CD14-positive monocyte (primary cell): ENCODE measurements at regions not wholly inside any gene's neighbourhood (a gene's known extent, or its start where the extent isn't known, plus 50 kb on each side); places are given as distances from the start of the nearest gene placed in this dataset.

ENCODE experiments used
- DNase-seq, 3 donors: peaks; one replicate each; pipeline ENCODE4 v3.0.0-alpha.2; 2011 to 2022
- H2AFZ ChIP-seq: 2 replicates; pipeline ENCODE4 v1.6.0; 2012; ENCODE audit warnings: mild to moderate bottlenecking, low read depth, low read length, inconsistent platforms; ENCODE audit not compliant: insufficient read depth, poor library complexity, severe bottlenecking
- H3K27ac ChIP-seq, 2 donors: 1 replicate in 1 of 2; 2 replicates in 1 of 2; pipeline ENCODE4 v1.5.1; 2012 to 2013; ENCODE audit warnings: low read length in 2 of 2, control low read depth in 1 of 2, inconsistent platforms in 1 of 2, low read depth in 1 of 2, mild to moderate bottlenecking in 1 of 2
- H3K27me3 ChIP-seq, 2 donors: one replicate each; pipeline versions ENCODE4 v1.6.0 to v1.6.1; 2011 to 2013; ENCODE audit warnings: low read length in 2 of 2; ENCODE audit not compliant: control insufficient read depth in 2 of 2, insufficient read depth in 2 of 2
- H3K36me3 ChIP-seq, 2 donors: replicated peaks in 1 of 2; 1 replicate in 1 of 2; 2 replicates in 1 of 2; pipeline versions ENCODE4 v1.5.1 to v1.6.1; 2012 to 2013; ENCODE audit warnings: low read length in 2 of 2, control low read depth in 1 of 2, inconsistent platforms in 1 of 2, mild to moderate bottlenecking in 1 of 2; ENCODE audit not compliant: insufficient read depth in 2 of 2, control insufficient read depth in 1 of 2
- H3K4me1 ChIP-seq, 2 donors: 1 replicate in 1 of 2; 2 replicates in 1 of 2; pipeline versions ENCODE4 v1.5.1 to v1.6.1; 2012 to 2013; ENCODE audit warnings: low read length in 2 of 2, control low read depth in 1 of 2, inconsistent platforms in 1 of 2, mild to moderate bottlenecking in 1 of 2, moderate library complexity in 1 of 2; ENCODE audit not compliant: insufficient read depth in 2 of 2, control insufficient read depth in 1 of 2
- H3K4me2 ChIP-seq: replicated peaks from 2 replicates; pipeline ENCODE3; 2012; ENCODE audit warnings: low read length, moderate library complexity, mild to moderate bottlenecking; ENCODE audit not compliant: poor library complexity, severe bottlenecking; ENCODE audit errors: extremely low read depth
- H3K4me3 ChIP-seq, 3 experiments: fragments of 200-600 bp in 1 of 3; sonication (generic) in 1 of 3; replicated peaks in 1 of 3; 1 replicate in 2 of 3; 2 replicates in 1 of 3; pipeline ENCODE4 v1.5.1; 2011 to 2013; ENCODE audit warnings: low read length in 3 of 3, mild to moderate bottlenecking in 3 of 3, control low read depth in 2 of 3, low read depth in 2 of 3, inconsistent platforms in 1 of 3, moderate library complexity in 1 of 3
- H3K79me2 ChIP-seq: 2 replicates; pipeline ENCODE4 v1.6.0; 2012; ENCODE audit warnings: mild to moderate bottlenecking, control low read depth, inconsistent platforms, low read length, moderate library complexity; ENCODE audit not compliant: insufficient read depth
- H3K9ac ChIP-seq: 2 replicates; pipeline ENCODE4 v1.6.0; 2017; ENCODE audit warnings: low read length, mild to moderate bottlenecking; ENCODE audit not compliant: insufficient read depth, poor library complexity, severe bottlenecking
- H3K9me3 ChIP-seq, 2 donors: replicated peaks in 1 of 2; 1 replicate in 1 of 2; 2 replicates in 1 of 2; pipeline versions ENCODE4 v1.5.1 to v1.6.1; 2012 to 2013; ENCODE audit warnings: low read length in 2 of 2, control low read depth in 1 of 2; ENCODE audit not compliant: control insufficient read depth in 1 of 2, insufficient read depth in 1 of 2
- H4K20me1 ChIP-seq: 2 replicates; pipeline ENCODE4 v1.6.0; 2012; ENCODE audit warnings: mild to moderate bottlenecking, low read length, control low read depth, moderate library complexity; ENCODE audit not compliant: insufficient read depth
- H3K27ac Mint-ChIP-seq, 7 donors: one replicate each; pipeline ENCODE4 v1.8.0; 2020; ENCODE audit warnings: mild to moderate bottlenecking in 7 of 7, mixed read lengths in 7 of 7, moderate library complexity in 6 of 7, inconsistent platforms in 2 of 7
- H3K27me3 Mint-ChIP-seq, 3 donors: one replicate each; pipeline ENCODE4 v1.8.0; 2021 to 2022; ENCODE audit warnings: low read depth in 3 of 3, mild to moderate bottlenecking in 3 of 3, mixed read lengths in 3 of 3, moderate library complexity in 3 of 3, inconsistent platforms in 1 of 3
- H3K36me3 Mint-ChIP-seq, 2 donors: one replicate each; pipeline ENCODE4 v1.8.0; 2020; ENCODE audit warnings: mixed read lengths in 2 of 2, inconsistent platforms in 1 of 2, mild to moderate bottlenecking in 1 of 2
- H3K4me1 Mint-ChIP-seq: one replicate; pipeline ENCODE4 v1.8.0; 2020; ENCODE audit warnings: mild to moderate bottlenecking, mixed read lengths
- H3K4me3 Mint-ChIP-seq, 2 donors: one replicate each; pipeline ENCODE4 v1.8.0; 2020; ENCODE audit warnings: mild to moderate bottlenecking in 2 of 2, mixed read lengths in 2 of 2, moderate library complexity in 1 of 2
- H3K9me3 Mint-ChIP-seq, 7 donors: one replicate each; pipeline ENCODE4 v1.8.0; 2020 to 2022; ENCODE audit warnings: mixed read lengths in 7 of 7, mild to moderate bottlenecking in 6 of 7, moderate library complexity in 6 of 7, inconsistent platforms in 2 of 7
- WGBS: methylation state at CpG from one replicate; pipeline ENCODE4 v1.1.5; 2013; ENCODE audit warnings: missing lambda C conversion rate; ENCODE audit not compliant: insufficient coverage; 5-methylcytosine and 5-hydroxymethylcytosine counted together
- intact Hi-C, 2 donors: fragments of 100-400 bp; cut with micrococcal nuclease; formaldehyde crosslinking; loops; one replicate each; pipeline versions ENCODE4 v1.15.0 to v1.15.1; 2023
- TF ChIP-seq, protein P1 (sequence below): fragments of 200-600 bp; IDR thresholded peaks from one replicate; pipeline ENCODE4 v1.8.0; 2022; ENCODE audit warnings: antibody characterized with exemption, mild to moderate bottlenecking

DNA sequence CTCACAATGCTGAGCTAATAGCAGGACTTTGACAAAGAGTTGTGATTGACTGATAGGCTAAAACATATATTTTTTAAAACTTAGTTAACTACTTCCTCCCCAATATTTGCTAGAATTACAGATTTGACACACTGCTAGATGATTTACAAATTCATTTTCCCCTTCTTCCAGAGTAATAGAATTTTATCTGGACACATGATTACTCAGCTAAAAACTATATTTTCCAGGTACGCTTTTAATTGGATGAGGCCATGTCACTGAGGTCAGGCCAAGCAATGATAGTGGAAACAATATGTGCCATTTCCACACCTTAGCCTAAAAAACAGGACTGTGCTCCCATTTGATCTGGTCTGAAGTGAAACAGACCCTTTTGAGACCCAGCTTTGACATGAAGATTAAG is 193.3 kb upstream of the PGRMC2 start:
- TF ChIP-seq, protein P1, sequence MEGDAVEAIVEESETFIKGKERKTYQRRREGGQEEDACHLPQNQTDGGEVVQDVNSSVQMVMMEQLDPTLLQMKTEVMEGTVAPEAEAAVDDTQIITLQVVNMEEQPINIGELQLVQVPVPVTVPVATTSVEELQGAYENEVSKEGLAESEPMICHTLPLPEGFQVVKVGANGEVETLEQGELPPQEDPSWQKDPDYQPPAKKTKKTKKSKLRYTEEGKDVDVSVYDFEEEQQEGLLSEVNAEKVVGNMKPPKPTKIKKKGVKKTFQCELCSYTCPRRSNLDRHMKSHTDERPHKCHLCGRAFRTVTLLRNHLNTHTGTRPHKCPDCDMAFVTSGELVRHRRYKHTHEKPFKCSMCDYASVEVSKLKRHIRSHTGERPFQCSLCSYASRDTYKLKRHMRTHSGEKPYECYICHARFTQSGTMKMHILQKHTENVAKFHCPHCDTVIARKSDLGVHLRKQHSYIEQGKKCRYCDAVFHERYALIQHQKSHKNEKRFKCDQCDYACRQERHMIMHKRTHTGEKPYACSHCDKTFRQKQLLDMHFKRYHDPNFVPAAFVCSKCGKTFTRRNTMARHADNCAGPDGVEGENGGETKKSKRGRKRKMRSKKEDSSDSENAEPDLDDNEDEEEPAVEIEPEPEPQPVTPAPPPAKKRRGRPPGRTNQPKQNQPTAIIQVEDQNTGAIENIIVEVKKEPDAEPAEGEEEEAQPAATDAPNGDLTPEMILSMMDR, result no peak
- no peaks in the 10 kb centered on the region for H3K36me3 ChIP-seq
- no peaks in the 10 kb centered on the region for H3K79me2 ChIP-seq
- no peak for DNase-seq
- H3K27me3 ChIP-seq, result no peaks in the 10 kb centered on the region
- H3K27me3 Mint-ChIP-seq, result no peaks in the 10 kb centered on the region
- H3K36me3 Mint-ChIP-seq, result no peaks in the 10 kb centered on the region
- H3K4me1 ChIP-seq, result no peaks in the 10 kb centered on the region
- intact Hi-C loops, result no loop called here
- no peak overlapping the region for H2AFZ ChIP-seq
- WGBS, result no CpG with 5 or more reads among the region's 1 CpG
- H3K27ac ChIP-seq, result no peak overlapping the region
- H3K4me1 Mint-ChIP-seq, result no peaks in the 10 kb centered on the region
- H3K4me3 Mint-ChIP-seq, result no peak overlapping the region
- H3K9ac ChIP-seq, result no peak overlapping the region
- H4K20me1 ChIP-seq, result no peaks in the 10 kb centered on the region
- H3K9me3 ChIP-seq, result no peaks in the 10 kb centered on the region
- H3K27ac Mint-ChIP-seq, result no peak overlapping the region
- no peak overlapping the region for H3K4me2 ChIP-seq
- peaks cover 0 to 4% (median 0%) of the 10 kb centered on the region in 7 donors for H3K9me3 Mint-ChIP-seq
- H3K4me3 ChIP-seq, result no peak overlapping the region

DNA sequence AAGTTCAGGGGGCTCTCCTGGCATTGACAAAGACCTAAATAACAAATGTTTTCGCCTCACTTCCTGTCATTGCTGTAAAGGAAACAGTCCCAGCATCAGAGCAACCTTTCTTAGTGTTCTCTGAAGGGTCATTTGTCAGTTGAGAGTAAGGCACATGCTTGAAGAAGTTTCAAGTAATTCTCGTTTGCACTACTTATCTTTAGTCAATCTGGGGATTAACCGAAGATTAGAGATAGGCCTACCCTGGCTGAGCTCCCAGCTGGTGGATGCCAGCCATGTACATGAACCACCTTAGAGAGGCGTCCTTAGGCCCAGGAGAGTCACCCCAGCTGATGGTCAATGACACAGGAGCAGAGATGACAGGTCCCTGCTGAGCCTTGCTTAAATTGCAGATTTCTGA is 189.9 kb upstream of the PGRMC2 start:
- H3K27me3 Mint-ChIP-seq, result peaks cover 1 to 2% (median 1%) of the 10 kb centered on the region in 3 donors
- no peak overlapping the region for H3K27ac Mint-ChIP-seq
- Histone ChIP-seq H4K20me1 (no peaks in the 10 kb centered on the region), H3K9me3 (no peaks in the 10 kb centered on the region), H3K4me2 (no peak overlapping the region), H3K79me2 (no peaks in the 10 kb centered on the region), H3K4me1 (no peaks in the 10 kb centered on the region), H3K27ac (no peak overlapping the region), H3K27me3 (no peaks in the 10 kb centered on the region), H3K4me3 (no peak overlapping the region), H3K9ac (no peak overlapping the region), H2AFZ (no peak overlapping the region), H3K36me3 (no peaks in the 10 kb centered on the region)
- no peaks in the 10 kb centered on the region for H3K36me3 Mint-ChIP-seq
- no peaks in the 10 kb centered on the region for H3K4me1 Mint-ChIP-seq
- peaks cover 0 to 4% (median 0%) of the 10 kb centered on the region in 7 donors for H3K9me3 Mint-ChIP-seq
- TF ChIP-seq, protein P1, result no peak
- DNase-seq, result no peak
- intact Hi-C loops, result no loop called here
- H3K4me3 Mint-ChIP-seq, result no peak overlapping the region
- WGBS, result 100% methylated on average over 3 of the region's 4 CpGs
